ENCODE measurements at regions not wholly inside any gene's neighbourhood (a gene's known extent, or its start where the extent isn't known, plus 50 kb on each side); places are given as distances from the start of the nearest gene placed in this dataset.

GRCh38 chr13:61954092-61954491, 538.4 kb upstream of the PCDH20 start:
- CTCF ChIA-PET: interaction anchor here (1.0 to 1.8 kb wide), 3 partner anchors 9 to 1506 kb away, joined by 4 to 5 read pairs (median 4); no protein-coding TSS in a partner anchor

GRCh38 chr13:61950828-61951227, 535.2 kb upstream of the PCDH20 start:
- ChIA-PET CTCF (no interaction called here), POLR2A (no interaction called here)
- TF ChIP-seq CTCF (IDR thresholded peaks at IDR 0.05; ENCODE audit: control extremely low read depth, extremely low read depth, low read depth, missing control alignments): no peak
- DNase-seq (ENCODE audit: extremely low spot score): no peak

More at GRCh38 chr13:61954092-61954491, 538.4 kb upstream of the PCDH20 start:
- POLR2A ChIA-PET: no interaction called here
- no peak for DNase-seq (ENCODE audit: extremely low spot score)
- peak; percentile 10 for TF ChIP-seq CTCF (IDR thresholded peaks at IDR 0.05; ENCODE audit: control extremely low read depth, extremely low read depth, low read depth, missing control alignments)

GRCh38 chr13:61944329-61944929, 528.8 kb upstream of the PCDH20 start:
- ChIA-PET CTCF (no interaction called here), POLR2A (no interaction called here)
- no peak for DNase-seq (ENCODE audit: extremely low spot score)
- no peak for TF ChIP-seq CTCF (IDR thresholded peaks at IDR 0.05; ENCODE audit: control extremely low read depth, extremely low read depth, low read depth, missing control alignments)

- DNase-seq (ENCODE audit: extremely low spot score): no peak
- POLR2A ChIA-PET: no interaction called here
- CTCF ChIA-PET: no interaction called here
- TF ChIP-seq CTCF (IDR thresholded peaks at IDR 0.05; ENCODE audit: control extremely low read depth, extremely low read depth, low read depth, missing control alignments): no peak
Observed at GRCh38 chr13:61935710-61936109, 520.1 kb upstream of the PCDH20 start.

GRCh38 chr13:61927648-61928047, 512.0 kb upstream of the PCDH20 start:
- ChIA-PET CTCF (no interaction called here), POLR2A (no interaction called here)
- TF ChIP-seq CTCF (IDR thresholded peaks at IDR 0.05; ENCODE audit: control extremely low read depth, extremely low read depth, low read depth, missing control alignments): no peak
- DNase-seq (ENCODE audit: extremely low spot score): no peak

- TF ChIP-seq CTCF (IDR thresholded peaks at IDR 0.05; ENCODE audit: control extremely low read depth, extremely low read depth, low read depth, missing control alignments): no peak
- DNase-seq (ENCODE audit: extremely low spot score): no peak
- ChIA-PET CTCF (interaction anchor here (1.2 kb wide), 1 partner anchor 8 kb away, joined by 3 read pairs; no protein-coding TSS in a partner anchor), POLR2A (no interaction called here)
Observed at GRCh38 chr13:61918841-61919240, 503.2 kb upstream of the PCDH20 start.
